ENCODE measurements at regions not wholly inside any gene's neighbourhood (a gene's known extent, or its start where the extent isn't known, plus 50 kb on each side); places are given as distances from the start of the nearest gene placed in this dataset.
A peak's percentile ranks its signal among the peaks of the same experiment; 100 is the strongest.

- H4K20me1 ChIP-seq (ENCODE audit: insufficient read depth, low read length): no peaks in the 10 kb centered on the region
- Mint-ChIP-seq H3K9me3 (peaks cover 0 to 2% (median 0%) of the 10 kb centered on the region in 7 donors), H3K27ac (no peak overlapping the region), H3K4me1 (peaks cover 10% of the 10 kb centered on the region), H3K36me3 (no peaks in the 10 kb centered on the region), H3K27me3 (ENCODE audit: low read depth in 3 of 3) (peaks cover 2 to 4% (median 3%) of the 10 kb centered on the region in 3 donors), H3K4me3 (no peak overlapping the region)
- no peaks in the 10 kb centered on the region for H3K9me3 ChIP-seq (replicated peaks in 1 of 2; ENCODE audit: control insufficient read depth in 1 of 2, insufficient read depth in 1 of 2, low read length in 2 of 2)
- no peaks in the 10 kb centered on the region for H3K36me3 ChIP-seq (replicated peaks in 1 of 2; ENCODE audit: control insufficient read depth in 1 of 2, insufficient read depth in 2 of 2, low read length in 2 of 2)
- TF ChIP-seq CTCF (IDR thresholded peaks at IDR 0.05): no peak
- 80% methylated on average over 16 of the region's 35 CpGs for WGBS (ENCODE audit: insufficient coverage)
- H3K4me1 ChIP-seq (ENCODE audit: control insufficient read depth in 1 of 2, insufficient read depth in 2 of 2, low read length in 2 of 2): peaks cover 9 to 10% of the 10 kb centered on the region in 2 donors
- no peak overlapping the region for H3K4me3 ChIP-seq (replicated peaks in 1 of 3; ENCODE audit: low read depth in 2 of 3, low read length in 3 of 3)
- intact Hi-C loops (cut with micrococcal nuclease): no loop called here
- H3K27me3 ChIP-seq (ENCODE audit: control insufficient read depth in 2 of 2, insufficient read depth in 2 of 2, low read length in 2 of 2): no peaks in the 10 kb centered on the region
- no peak overlapping the region for H3K4me2 ChIP-seq (replicated peaks; ENCODE audit: extremely low read depth, low read length, poor library complexity, severe bottlenecking)
- no peak overlapping the region for H2AFZ ChIP-seq (ENCODE audit: insufficient read depth, low read depth, low read length, poor library complexity, severe bottlenecking)
- no peak for DNase-seq
- H3K9ac ChIP-seq (ENCODE audit: insufficient read depth, low read length, poor library complexity, severe bottlenecking): no peak overlapping the region
- H3K27ac ChIP-seq (ENCODE audit: low read depth in 1 of 2, low read length in 2 of 2): no peak overlapping the region
- H3K79me2 ChIP-seq (ENCODE audit: insufficient read depth, low read length): no peaks in the 10 kb centered on the region
Measured at GRCh38 chr16:85436636-85437165, 176.4 kb upstream of the GSE1 start.

- Mint-ChIP-seq H3K9me3 (peaks cover 0 to 2% (median 0%) of the 10 kb centered on the region in 7 donors), H3K4me3 (peak overlapping the region in 1 of 2 donors; percentile 4), H3K36me3 (no peaks in the 10 kb centered on the region), H3K27me3 (ENCODE audit: low read depth in 3 of 3) (peaks cover 2 to 6% (median 4%) of the 10 kb centered on the region in 3 donors), H3K4me1 (peaks cover 10% of the 10 kb centered on the region), H3K27ac (no peak overlapping the region)
- Histone ChIP-seq H4K20me1 (ENCODE audit: insufficient read depth, low read length) (no peaks in the 10 kb centered on the region), H3K9me3 (replicated peaks in 1 of 2; ENCODE audit: control insufficient read depth in 1 of 2, insufficient read depth in 1 of 2, low read length in 2 of 2) (no peaks in the 10 kb centered on the region), H3K36me3 (replicated peaks in 1 of 2; ENCODE audit: control insufficient read depth in 1 of 2, insufficient read depth in 2 of 2, low read length in 2 of 2) (no peaks in the 10 kb centered on the region), H3K4me2 (replicated peaks; ENCODE audit: extremely low read depth, low read length, poor library complexity, severe bottlenecking) (no peak overlapping the region), H3K4me1 (ENCODE audit: control insufficient read depth in 1 of 2, insufficient read depth in 2 of 2, low read length in 2 of 2) (peaks cover 9 to 10% of the 10 kb centered on the region in 2 donors), H2AFZ (ENCODE audit: insufficient read depth, low read depth, low read length, poor library complexity, severe bottlenecking) (no peak overlapping the region), H3K27ac (ENCODE audit: low read depth in 1 of 2, low read length in 2 of 2) (no peak overlapping the region), H3K79me2 (ENCODE audit: insufficient read depth, low read length) (no peaks in the 10 kb centered on the region), H3K4me3 (replicated peaks in 1 of 3; ENCODE audit: low read depth in 2 of 3, low read length in 3 of 3) (no peak overlapping the region), H3K9ac (ENCODE audit: insufficient read depth, low read length, poor library complexity, severe bottlenecking) (no peak overlapping the region), H3K27me3 (ENCODE audit: control insufficient read depth in 2 of 2, insufficient read depth in 2 of 2, low read length in 2 of 2) (no peaks in the 10 kb centered on the region)
- WGBS (ENCODE audit: insufficient coverage): 48% methylated on average over 10 of the region's 25 CpGs
- no peak for TF ChIP-seq CTCF (IDR thresholded peaks at IDR 0.05)
- DNase-seq: peak in 1 of 3 donors; percentile 13
- intact Hi-C loops (cut with micrococcal nuclease): no loop called here
Measured at GRCh38 chr16:85437166-85438052, 175.7 kb upstream of the GSE1 start.

Data from CD14-positive monocyte (primary cell).